ENCODE measurements at regions not wholly inside any gene's neighbourhood (a gene's known extent, or its start where the extent isn't known, plus 50 kb on each side); places are given as distances from the start of the nearest gene placed in this dataset.

- TF ChIP-seq ELK4 (CRISPR knock-in tag; IDR thresholded peaks at IDR 0.05; ENCODE audit: borderline replicate concordance) (no peak), PAXIP1 (CRISPR knock-in tag; conservative IDR thresholded peaks at IDR 0.05) (peak; percentile 59; the same call in 1 of the 2 replicates), POLR2G (IDR thresholded peaks at IDR 0.05; ENCODE audit: low read depth, low read length) (no peak), SOX6 (IDR thresholded peaks at IDR 0.05) (no peak), SOX6 (CRISPR knock-in tag; IDR thresholded peaks at IDR 0.05) (peak; percentile 53; the same call in 1 of the 2 replicates), PTBP1 (IDR thresholded peaks at IDR 0.05; ENCODE audit: low read depth, low read length, poor library complexity, severe bottlenecking) (no peak), HNF4A (CRISPR knock-in tag; IDR thresholded peaks at IDR 0.05) (peak; percentile 87), EHMT2 (IDR thresholded peaks at IDR 0.05; ENCODE audit: borderline replicate concordance, low read depth, low read length) (no peak), JUND (CRISPR knock-in tag; IDR thresholded peaks at IDR 0.05) (peak; percentile 93), PPARG (CRISPR knock-in tag; conservative IDR thresholded peaks at IDR 0.05) (peak; percentile 94), CEBPB (IDR thresholded peaks at IDR 0.05; ENCODE audit: borderline replicate concordance, low read depth, low read length) (peak; percentile 64; the same call in 1 of the 2 replicates), HMG20A (CRISPR knock-in tag; IDR thresholded peaks at IDR 0.05; ENCODE audit: borderline replicate concordance) (peak; percentile 91; the same call in 1 of the 2 replicates), FLYWCH1 (CRISPR knock-in tag; IDR thresholded peaks at IDR 0.05) (no peak), KLF6 (CRISPR knock-in tag; IDR thresholded peaks at IDR 0.05) (no peak), EZH2 (conservative IDR thresholded peaks at IDR 0.05; ENCODE audit: low read depth, low read length) (no peak), TCF7 (IDR thresholded peaks at IDR 0.05; ENCODE audit: low read depth) (no peak), MLX (CRISPR knock-in tag; IDR thresholded peaks at IDR 0.05) (peak; percentile 37; the same call in 1 of the 2 replicates), ZNF224 (CRISPR knock-in tag; IDR thresholded peaks at IDR 0.05) (no peak), FOXA3 (CRISPR knock-in tag; IDR thresholded peaks at IDR 0.05) (peak; percentile 69), ZBTB14 (CRISPR knock-in tag; IDR thresholded peaks at IDR 0.05) (no peak), SKIL (CRISPR knock-in tag; IDR thresholded peaks at IDR 0.05; ENCODE audit: borderline replicate concordance) (no peak), PRPF4 (IDR thresholded peaks at IDR 0.05; ENCODE audit: low read depth, low read length, poor library complexity, severe bottlenecking) (no peak), NCOA1 (CRISPR knock-in tag; IDR thresholded peaks at IDR 0.05) (no peak), SKI (IDR thresholded peaks at IDR 0.05; ENCODE audit: partially characterized antibody) (peak; percentile 17), ZKSCAN1 (IDR thresholded peaks at IDR 0.05; ENCODE audit: low read length) (0 out of 2 replicates have a peak, but pooled peaks have one; percentile 12)
Observed at GRCh38 chr6:56875961-56876360, 78.9 kb upstream of the BEND6 start (continued).

All from HepG2 (cell line).